ENCODE measurements at regions not wholly inside any gene's neighbourhood (a gene's known extent, or its start where the extent isn't known, plus 50 kb on each side); places are given as distances from the start of the nearest gene placed in this dataset.

DNA sequence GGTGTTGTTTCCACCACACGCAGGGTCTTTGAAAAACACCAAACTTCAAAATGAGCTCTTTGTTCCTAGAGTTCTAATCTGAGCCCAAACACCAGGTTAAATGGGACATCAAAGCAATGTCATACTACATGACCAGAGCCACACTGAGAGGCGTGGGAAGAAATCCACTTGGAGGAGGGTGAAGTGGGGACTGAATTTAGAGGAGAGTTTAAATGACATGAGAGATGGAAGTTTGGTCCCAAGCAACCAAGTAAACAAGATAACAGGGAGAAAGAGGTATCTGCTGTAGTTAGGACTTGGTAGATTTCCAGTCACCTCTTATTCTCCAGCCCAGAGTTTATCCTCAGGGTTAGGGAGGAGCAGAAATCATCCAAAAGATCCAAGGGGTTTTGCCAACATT, 290.9 kb upstream of the FAM78B start:
- H3K9me2 ChIP-seq (ENCODE audit: insufficient read depth), result no peaks in the 10 kb centered on the region
- no peak for TF ChIP-seq EZH2phosphoT487 (IDR thresholded peaks at IDR 0.05; ENCODE audit: insufficient read depth, low read depth)
- TF ChIP-seq EZH2 (IDR thresholded peaks at IDR 0.05; ENCODE audit: insufficient read depth, poor library complexity, severe bottlenecking), result no peak
- no peak overlapping the region for H3K4me2 ChIP-seq (ENCODE audit: unreplicated experiment)
- no peak overlapping the region for H3K9ac ChIP-seq
- 10 to 19% methylated on average over 2 of the region's 2 CpGs for WGBS, 2 experiments (ENCODE audit: low coverage in 1 of 2, low lambda C conversion rate in 2 of 2, missing lambda C conversion rate in 2 of 2)
- no peaks in the 10 kb centered on the region for H4K20me1 ChIP-seq (ENCODE audit: insufficient read depth)
- H3K4me1 ChIP-seq (ENCODE audit: insufficient read depth), result no peaks in the 10 kb centered on the region
- H2AFZ ChIP-seq, result no peak overlapping the region
- H3K36me3 ChIP-seq (ENCODE audit: low read depth), result no peaks in the 10 kb centered on the region
- no peak overlapping the region for H3K4me3 ChIP-seq
- no peak for DNase-seq
- H3K27ac ChIP-seq, result no peak overlapping the region
- no peaks in the 10 kb centered on the region for H3K79me2 ChIP-seq (ENCODE audit: insufficient read depth)
- H3K9me3 ChIP-seq (ENCODE audit: low read depth), result no peaks in the 10 kb centered on the region
- H3F3A ChIP-seq (ENCODE audit: insufficient read depth), result no peaks in the 10 kb centered on the region
- H3K27me3 ChIP-seq (replicated peaks; ENCODE audit: insufficient read depth), result no peaks in the 10 kb centered on the region
- in situ Hi-C loops (cut with MboI), result no loop called here

DNA sequence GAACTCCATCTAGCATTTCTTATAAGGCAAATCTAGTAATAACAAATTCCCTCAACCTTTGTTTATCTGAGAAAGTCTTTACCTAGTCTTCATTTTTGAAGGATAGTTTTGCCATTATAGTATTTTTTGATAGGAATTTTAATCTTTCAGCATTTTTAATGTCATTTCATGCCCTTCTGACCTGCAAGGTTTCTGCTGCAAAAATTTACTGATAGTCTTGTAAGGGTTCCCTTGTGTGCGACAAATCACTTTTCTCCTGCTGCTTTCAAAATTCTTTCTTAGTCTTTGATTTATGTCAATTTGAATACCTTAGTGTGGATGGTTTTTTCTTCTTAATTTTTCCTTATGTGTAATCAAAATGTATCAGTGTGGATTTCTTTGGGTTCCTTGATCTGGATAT, 297.5 kb upstream of the FAM78B start:
- Histone ChIP-seq H2AFZ (no peak overlapping the region), H3K9me3 (ENCODE audit: low read depth) (no peaks in the 10 kb centered on the region), H4K20me1 (ENCODE audit: insufficient read depth) (no peaks in the 10 kb centered on the region), H3K4me2 (ENCODE audit: unreplicated experiment) (no peak overlapping the region), H3K27me3 (replicated peaks; ENCODE audit: insufficient read depth) (no peaks in the 10 kb centered on the region), H3K27ac (no peak overlapping the region), H3K4me3 (no peak overlapping the region), H3K36me3 (ENCODE audit: low read depth) (no peaks in the 10 kb centered on the region), H3K79me2 (ENCODE audit: insufficient read depth) (no peaks in the 10 kb centered on the region), H3K4me1 (ENCODE audit: insufficient read depth) (no peaks in the 10 kb centered on the region), H3K9me2 (ENCODE audit: insufficient read depth) (no peaks in the 10 kb centered on the region), H3F3A (ENCODE audit: insufficient read depth) (no peaks in the 10 kb centered on the region), H3K9ac (no peak overlapping the region)
- DNase-seq, result no peak
- WGBS, 2 experiments (ENCODE audit: low coverage in 1 of 2, low lambda C conversion rate in 2 of 2, missing lambda C conversion rate in 2 of 2), result 64 to 84% methylated on average over 1 of the region's 1 CpG
- in situ Hi-C loops (cut with MboI), result no loop called here
- no peak for TF ChIP-seq EZH2 (IDR thresholded peaks at IDR 0.05; ENCODE audit: insufficient read depth, poor library complexity, severe bottlenecking)
- no peak for TF ChIP-seq EZH2phosphoT487 (IDR thresholded peaks at IDR 0.05; ENCODE audit: insufficient read depth, low read depth)

GRCh38 chr1:166470014-166470413, 303.2 kb upstream of the FAM78B start:
- Histone ChIP-seq H3K4me3 (no peak overlapping the region), H3K79me2 (ENCODE audit: insufficient read depth) (no peaks in the 10 kb centered on the region), H3K36me3 (ENCODE audit: low read depth) (no peaks in the 10 kb centered on the region), H2AFZ (no peak overlapping the region), H3K4me2 (ENCODE audit: unreplicated experiment) (no peak overlapping the region), H3K9ac (no peak overlapping the region), H3K4me1 (ENCODE audit: insufficient read depth) (no peaks in the 10 kb centered on the region), H3K9me3 (ENCODE audit: low read depth) (no peaks in the 10 kb centered on the region), H3K27me3 (replicated peaks; ENCODE audit: insufficient read depth) (no peaks in the 10 kb centered on the region), H3K27ac (no peak overlapping the region), H3F3A (ENCODE audit: insufficient read depth) (no peaks in the 10 kb centered on the region), H3K9me2 (ENCODE audit: insufficient read depth) (no peaks in the 10 kb centered on the region), H4K20me1 (ENCODE audit: insufficient read depth) (no peaks in the 10 kb centered on the region)
- in situ Hi-C loops (cut with MboI), result loop anchor here (5.0 kb wide), 1 partner anchor 538 kb away; no protein-coding TSS in a partner anchor
- TF ChIP-seq EZH2phosphoT487 (IDR thresholded peaks at IDR 0.05; ENCODE audit: insufficient read depth, low read depth), result no peak
- TF ChIP-seq EZH2 (IDR thresholded peaks at IDR 0.05; ENCODE audit: insufficient read depth, poor library complexity, severe bottlenecking), result no peak
- WGBS, 2 experiments (ENCODE audit: low coverage in 1 of 2, low lambda C conversion rate in 2 of 2, missing lambda C conversion rate in 2 of 2), result 0 to 2% methylated on average over 2 of the region's 2 CpGs
- peak; percentile 3 for DNase-seq

DNA sequence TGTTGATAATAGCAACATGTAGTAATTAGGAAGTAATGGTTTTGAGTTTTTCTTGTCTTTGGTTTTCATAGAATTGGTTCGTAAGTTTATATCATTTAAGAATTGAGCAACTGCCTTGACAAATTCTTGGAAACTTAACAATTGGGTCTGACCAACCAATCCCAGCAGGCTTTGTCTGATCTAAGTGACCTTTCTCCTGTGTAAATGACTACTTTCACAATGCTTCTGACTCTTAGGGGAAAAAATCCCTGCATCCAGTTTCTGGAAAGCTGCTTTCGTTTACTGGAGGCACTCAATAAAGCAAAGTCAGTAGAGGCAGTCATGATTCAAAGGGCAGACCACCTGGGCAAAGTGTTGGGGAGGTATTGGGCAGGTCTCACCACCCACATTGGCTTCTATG, 303.6 kb upstream of the FAM78B start:
- no peak overlapping the region for H3K4me3 ChIP-seq
- no peaks in the 10 kb centered on the region for H3K79me2 ChIP-seq (ENCODE audit: insufficient read depth)
- no peak overlapping the region for H3K4me2 ChIP-seq (ENCODE audit: unreplicated experiment)
- H4K20me1 ChIP-seq (ENCODE audit: insufficient read depth), result no peaks in the 10 kb centered on the region
- TF ChIP-seq EZH2 (IDR thresholded peaks at IDR 0.05; ENCODE audit: insufficient read depth, poor library complexity, severe bottlenecking), result no peak
- no peak for TF ChIP-seq EZH2phosphoT487 (IDR thresholded peaks at IDR 0.05; ENCODE audit: insufficient read depth, low read depth)
- no peaks in the 10 kb centered on the region for H3K4me1 ChIP-seq (ENCODE audit: insufficient read depth)
- H3K9ac ChIP-seq, result no peak overlapping the region
- H3K36me3 ChIP-seq (ENCODE audit: low read depth), result no peaks in the 10 kb centered on the region
- in situ Hi-C loops (cut with MboI), result loop anchor here (5.0 kb wide), 1 partner anchor 538 kb away; no protein-coding TSS in a partner anchor
- H3K27ac ChIP-seq, result no peak overlapping the region
- H3K9me2 ChIP-seq (ENCODE audit: insufficient read depth), result no peaks in the 10 kb centered on the region
- no peaks in the 10 kb centered on the region for H3F3A ChIP-seq (ENCODE audit: insufficient read depth)
- H2AFZ ChIP-seq, result no peak overlapping the region
- no peaks in the 10 kb centered on the region for H3K9me3 ChIP-seq (ENCODE audit: low read depth)
- DNase-seq, result no peak
- peaks cover 3% of the 10 kb centered on the region for H3K27me3 ChIP-seq (replicated peaks; ENCODE audit: insufficient read depth)
- 0 to 3% methylated on average over 2 of the region's 2 CpGs for WGBS, 2 experiments (ENCODE audit: low coverage in 1 of 2, low lambda C conversion rate in 2 of 2, missing lambda C conversion rate in 2 of 2)

- WGBS, 2 experiments (ENCODE audit: low coverage in 1 of 2, low lambda C conversion rate in 2 of 2, missing lambda C conversion rate in 2 of 2), result 35 to 39% methylated on average over 9 of the region's 9 CpGs
- in situ Hi-C loops (cut with MboI), result loop anchor here (5.0 kb wide), 1 partner anchor 539 kb away; no protein-coding TSS in a partner anchor
- no peaks in the 10 kb centered on the region for H3K79me2 ChIP-seq (ENCODE audit: insufficient read depth)
- no peak for DNase-seq
- no peaks in the 10 kb centered on the region for H3K9me3 ChIP-seq (ENCODE audit: low read depth)
- H3K9ac ChIP-seq, result no peak overlapping the region
- H3K4me2 ChIP-seq (ENCODE audit: unreplicated experiment), result no peak overlapping the region
- H3F3A ChIP-seq (ENCODE audit: insufficient read depth), result no peaks in the 10 kb centered on the region
- H4K20me1 ChIP-seq (ENCODE audit: insufficient read depth), result no peaks in the 10 kb centered on the region
- no peaks in the 10 kb centered on the region for H3K9me2 ChIP-seq (ENCODE audit: insufficient read depth)
- peaks cover 4% of the 10 kb centered on the region for H3K27me3 ChIP-seq (replicated peaks; ENCODE audit: insufficient read depth)
- H3K27ac ChIP-seq, result no peak overlapping the region
- H3K4me3 ChIP-seq, result no peak overlapping the region
- no peaks in the 10 kb centered on the region for H3K4me1 ChIP-seq (ENCODE audit: insufficient read depth)
- no peaks in the 10 kb centered on the region for H3K36me3 ChIP-seq (ENCODE audit: low read depth)
- no peak for TF ChIP-seq EZH2 (IDR thresholded peaks at IDR 0.05; ENCODE audit: insufficient read depth, poor library complexity, severe bottlenecking)
- no peak overlapping the region for H2AFZ ChIP-seq
Observed at GRCh38 chr1:166471359-166471758, 304.6 kb upstream of the FAM78B start.

Data from GM23248 (cell line).